ENCODE measurements at regions not wholly inside any gene's neighbourhood (a gene's known extent, or its start where the extent isn't known, plus 50 kb on each side); places are given as distances from the start of the nearest gene placed in this dataset.

DNA sequence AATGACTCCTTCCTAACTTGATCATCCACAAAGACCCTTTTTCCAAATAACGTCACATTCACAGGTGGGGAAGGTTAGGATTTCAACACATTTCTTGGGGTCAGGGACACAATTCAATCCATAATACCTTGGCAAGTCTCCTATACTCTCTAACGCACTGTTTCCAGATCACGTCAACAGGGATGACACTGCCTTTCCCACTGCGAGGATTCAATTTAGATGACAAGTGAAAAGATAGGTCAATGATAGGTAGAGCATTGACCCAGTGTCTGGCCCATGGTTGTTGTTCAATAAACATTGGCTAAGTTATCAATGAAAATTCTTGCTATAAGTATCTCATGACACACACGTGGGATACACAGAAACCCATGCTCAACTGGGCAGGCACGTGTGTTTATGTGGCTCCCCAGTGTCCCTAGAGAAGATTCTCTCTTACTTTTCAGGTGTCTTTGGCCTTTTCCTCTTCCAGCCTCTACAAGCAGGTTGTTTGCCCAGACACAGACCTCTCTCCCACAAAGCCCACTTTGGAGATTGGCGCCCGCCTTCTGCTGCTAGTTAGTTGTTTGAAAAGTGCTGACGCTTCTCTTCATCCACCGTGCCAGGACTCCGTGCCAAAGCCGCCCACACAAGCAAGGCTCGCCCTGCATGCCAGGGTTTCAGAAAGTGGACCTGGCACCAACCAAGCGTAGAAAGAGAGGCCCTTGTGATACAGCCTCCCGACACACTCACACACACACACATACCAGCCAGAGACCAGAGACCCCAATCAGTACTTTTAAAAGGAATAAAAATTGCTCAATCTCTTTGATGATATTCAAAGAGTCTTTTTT is 594.5 kb downstream of the BNC2 start:
- TF ChIP-seq CTCF (IDR thresholded peaks at IDR 0.05), result no peak
- TF ChIP-seq POLR2A (IDR thresholded peaks at IDR 0.05), result no peak

All from esophagus squamous epithelium (tissue), 4 donors.